ENCODE measurements at regions not wholly inside any gene's neighbourhood (a gene's known extent, or its start where the extent isn't known, plus 50 kb on each side); places are given as distances from the start of the nearest gene placed in this dataset.
"Not testable (repeated sequence)": the region's sequence is repeated elsewhere in the genome, so short reads cannot be mapped to it uniquely, and the experiment has no call there.

DNA sequence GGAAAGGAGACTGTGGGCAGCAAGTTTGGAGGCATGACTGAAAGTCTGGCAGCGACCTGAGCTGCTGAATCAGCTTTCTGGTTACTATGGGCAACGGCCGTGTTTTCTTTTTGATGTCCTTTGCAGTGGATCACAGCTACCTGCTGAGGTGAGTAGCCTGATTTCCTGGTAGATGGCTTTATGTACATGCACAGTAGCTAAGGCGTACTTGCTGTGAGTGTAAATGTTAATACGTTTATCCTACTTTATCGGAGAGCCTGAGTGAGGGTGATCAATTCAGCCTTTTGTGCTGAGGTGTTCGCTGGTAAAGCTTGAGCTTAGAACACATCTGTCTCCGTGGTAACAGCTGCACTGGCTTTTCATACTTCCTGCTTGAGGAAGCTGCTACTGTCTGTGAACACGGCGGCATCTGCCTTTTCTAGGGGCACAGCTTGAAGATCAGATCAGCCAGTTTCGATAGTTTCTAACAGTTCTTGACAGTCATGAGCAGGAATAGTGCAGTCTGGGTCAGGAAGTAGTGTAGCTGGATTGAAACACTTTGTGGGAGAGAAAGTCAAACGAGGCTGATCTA lies 129.6 kb downstream of the ART5 start:
- not testable (repeated sequence) for TF ChIP-seq EP300 (IDR thresholded peaks at IDR 0.05; ENCODE audit: borderline replicate concordance in 1 of 2, low read depth in 2 of 2, low read length in 2 of 2); RNF2 (IDR thresholded peaks at IDR 0.05; ENCODE audit: borderline replicate concordance, low read depth, low read length, missing control alignments, poor library complexity, severe bottlenecking); SP4 (IDR thresholded peaks at IDR 0.05; ENCODE audit: low read length); POLR2AphosphoS5 (IDR thresholded peaks at IDR 0.05; ENCODE audit: low read depth, low read length); RAD21 (IDR thresholded peaks at IDR 0.05 in 1 of 2, conservative IDR thresholded peaks at IDR 0.05 in 1 of 2; ENCODE audit: low read depth in 2 of 2, low read length in 2 of 2); CHD1 (IDR thresholded peaks at IDR 0.05; ENCODE audit: low read depth, low read length); JUND (IDR thresholded peaks at IDR 0.05; ENCODE audit: low read length); CEBPB (IDR thresholded peaks at IDR 0.05; ENCODE audit: low read depth, low read length)
- TF ChIP-seq, protein P1, sequence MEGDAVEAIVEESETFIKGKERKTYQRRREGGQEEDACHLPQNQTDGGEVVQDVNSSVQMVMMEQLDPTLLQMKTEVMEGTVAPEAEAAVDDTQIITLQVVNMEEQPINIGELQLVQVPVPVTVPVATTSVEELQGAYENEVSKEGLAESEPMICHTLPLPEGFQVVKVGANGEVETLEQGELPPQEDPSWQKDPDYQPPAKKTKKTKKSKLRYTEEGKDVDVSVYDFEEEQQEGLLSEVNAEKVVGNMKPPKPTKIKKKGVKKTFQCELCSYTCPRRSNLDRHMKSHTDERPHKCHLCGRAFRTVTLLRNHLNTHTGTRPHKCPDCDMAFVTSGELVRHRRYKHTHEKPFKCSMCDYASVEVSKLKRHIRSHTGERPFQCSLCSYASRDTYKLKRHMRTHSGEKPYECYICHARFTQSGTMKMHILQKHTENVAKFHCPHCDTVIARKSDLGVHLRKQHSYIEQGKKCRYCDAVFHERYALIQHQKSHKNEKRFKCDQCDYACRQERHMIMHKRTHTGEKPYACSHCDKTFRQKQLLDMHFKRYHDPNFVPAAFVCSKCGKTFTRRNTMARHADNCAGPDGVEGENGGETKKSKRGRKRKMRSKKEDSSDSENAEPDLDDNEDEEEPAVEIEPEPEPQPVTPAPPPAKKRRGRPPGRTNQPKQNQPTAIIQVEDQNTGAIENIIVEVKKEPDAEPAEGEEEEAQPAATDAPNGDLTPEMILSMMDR (IDR thresholded peaks at IDR 0.05; ENCODE audit: control extremely low read depth in 1 of 3, insufficient read depth in 1 of 3, low read depth in 1 of 3, low read length in 3 of 3), result not testable (repeated sequence)
- TF ChIP-seq, protein P2, sequence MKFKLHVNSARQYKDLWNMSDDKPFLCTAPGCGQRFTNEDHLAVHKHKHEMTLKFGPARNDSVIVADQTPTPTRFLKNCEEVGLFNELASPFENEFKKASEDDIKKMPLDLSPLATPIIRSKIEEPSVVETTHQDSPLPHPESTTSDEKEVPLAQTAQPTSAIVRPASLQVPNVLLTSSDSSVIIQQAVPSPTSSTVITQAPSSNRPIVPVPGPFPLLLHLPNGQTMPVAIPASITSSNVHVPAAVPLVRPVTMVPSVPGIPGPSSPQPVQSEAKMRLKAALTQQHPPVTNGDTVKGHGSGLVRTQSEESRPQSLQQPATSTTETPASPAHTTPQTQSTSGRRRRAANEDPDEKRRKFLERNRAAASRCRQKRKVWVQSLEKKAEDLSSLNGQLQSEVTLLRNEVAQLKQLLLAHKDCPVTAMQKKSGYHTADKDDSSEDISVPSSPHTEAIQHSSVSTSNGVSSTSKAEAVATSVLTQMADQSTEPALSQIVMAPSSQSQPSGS (IDR thresholded peaks at IDR 0.05; ENCODE audit: low read length), result not testable (repeated sequence)
- TF ChIP-seq, protein P3, sequence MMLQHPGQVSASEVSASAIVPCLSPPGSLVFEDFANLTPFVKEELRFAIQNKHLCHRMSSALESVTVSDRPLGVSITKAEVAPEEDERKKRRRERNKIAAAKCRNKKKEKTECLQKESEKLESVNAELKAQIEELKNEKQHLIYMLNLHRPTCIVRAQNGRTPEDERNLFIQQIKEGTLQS (IDR thresholded peaks at IDR 0.05; ENCODE audit: insufficient read depth, low read depth, low read length), result not testable (repeated sequence)

Data from H1 (cell line).